GM12878 (cell line): ENCODE measurements at regions not wholly inside any gene's neighbourhood (a gene's known extent, or its start where the extent isn't known, plus 50 kb on each side); places are given as distances from the start of the nearest gene placed in this dataset.

Experiments used
- LARP7 ChIP-seq: fragments of 450-650 bp; IDR thresholded peaks from 2 replicates; pipeline ENCODE4 v1.6.1; 2017; ENCODE audit warnings: mild to moderate bottlenecking
- TARDBP ChIP-seq: IDR thresholded peaks from 2 replicates; pipeline ENCODE4 v1.6.1; 2016; ENCODE audit warnings: borderline replicate concordance
- TF ChIP-seq, protein P1 (sequence below), 3 experiments: IDR thresholded peaks in 2 of 3; conservative IDR thresholded peaks in 1 of 3; 2 replicates each; pipeline ENCODE4 v1.5.1; 2011; ENCODE audit warnings: low read depth in 3 of 3, low read length in 3 of 3, mild to moderate bottlenecking in 3 of 3, control low read depth in 2 of 3, moderate library complexity in 2 of 3, inconsistent platforms in 1 of 3, mixed read lengths in 1 of 3; ENCODE audit not compliant: control insufficient read depth in 2 of 3, insufficient read depth in 1 of 3; ENCODE audit errors: extremely low read depth in 1 of 3

DNA sequence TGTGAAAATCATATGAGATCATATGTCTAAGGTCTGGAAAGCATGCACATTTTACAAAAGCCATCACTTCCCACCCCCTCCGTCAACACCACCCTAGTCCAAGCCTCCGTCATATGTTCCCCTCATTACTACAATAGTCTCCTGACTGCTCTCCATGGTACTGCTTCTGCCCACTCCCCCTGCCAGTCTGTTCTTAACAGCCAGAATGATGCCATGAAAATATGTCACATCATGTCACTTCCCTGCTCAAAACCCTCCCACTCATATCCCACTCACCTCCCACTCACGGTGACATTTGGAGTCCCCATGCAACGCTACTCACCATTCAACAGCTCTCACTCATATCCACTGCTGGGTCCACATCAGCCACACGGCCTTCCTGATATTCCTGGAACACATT, 432.3 kb downstream of the XYLT1 start:
- TF ChIP-seq, protein P1, sequence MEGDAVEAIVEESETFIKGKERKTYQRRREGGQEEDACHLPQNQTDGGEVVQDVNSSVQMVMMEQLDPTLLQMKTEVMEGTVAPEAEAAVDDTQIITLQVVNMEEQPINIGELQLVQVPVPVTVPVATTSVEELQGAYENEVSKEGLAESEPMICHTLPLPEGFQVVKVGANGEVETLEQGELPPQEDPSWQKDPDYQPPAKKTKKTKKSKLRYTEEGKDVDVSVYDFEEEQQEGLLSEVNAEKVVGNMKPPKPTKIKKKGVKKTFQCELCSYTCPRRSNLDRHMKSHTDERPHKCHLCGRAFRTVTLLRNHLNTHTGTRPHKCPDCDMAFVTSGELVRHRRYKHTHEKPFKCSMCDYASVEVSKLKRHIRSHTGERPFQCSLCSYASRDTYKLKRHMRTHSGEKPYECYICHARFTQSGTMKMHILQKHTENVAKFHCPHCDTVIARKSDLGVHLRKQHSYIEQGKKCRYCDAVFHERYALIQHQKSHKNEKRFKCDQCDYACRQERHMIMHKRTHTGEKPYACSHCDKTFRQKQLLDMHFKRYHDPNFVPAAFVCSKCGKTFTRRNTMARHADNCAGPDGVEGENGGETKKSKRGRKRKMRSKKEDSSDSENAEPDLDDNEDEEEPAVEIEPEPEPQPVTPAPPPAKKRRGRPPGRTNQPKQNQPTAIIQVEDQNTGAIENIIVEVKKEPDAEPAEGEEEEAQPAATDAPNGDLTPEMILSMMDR (IDR thresholded peaks at IDR 0.05 in 2 of 3, conservative IDR thresholded peaks at IDR 0.05 in 1 of 3; ENCODE audit: control insufficient read depth in 2 of 3, extremely low read depth in 1 of 3, insufficient read depth in 1 of 3, low read depth in 3 of 3, low read length in 3 of 3) = no peak
- TF ChIP-seq LARP7 = no peak
- TF ChIP-seq TARDBP = no peak
